ENCODE measurements at regions not wholly inside any gene's neighbourhood (a gene's known extent, or its start where the extent isn't known, plus 50 kb on each side); places are given as distances from the start of the nearest gene placed in this dataset.
A peak's percentile ranks its signal among the peaks of the same experiment; 100 is the strongest.

DNA sequence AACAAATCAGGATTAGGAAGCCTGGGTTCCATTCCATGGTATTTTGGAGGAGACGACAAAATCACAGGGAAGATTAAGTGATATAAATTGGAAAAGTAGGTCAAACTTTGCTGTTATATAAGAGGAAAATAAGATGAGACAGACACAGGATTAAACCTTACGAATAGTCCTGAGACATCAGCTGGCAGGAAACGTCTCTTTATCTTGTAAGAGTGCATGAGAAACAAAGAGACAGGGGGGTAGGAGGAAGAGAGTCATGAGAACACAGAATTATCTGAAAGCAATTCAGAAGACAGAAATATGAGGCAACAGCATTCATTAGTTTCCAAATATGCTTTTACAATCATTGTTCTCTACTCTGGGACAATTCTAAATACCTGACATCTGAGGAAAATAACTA, 310.6 kb upstream of the MIR17HG start:
- Histone ChIP-seq H3K9me3 (no peaks in the 10 kb centered on the region), H3K27me3 (no peaks in the 10 kb centered on the region), H3K27ac (no peak overlapping the region), H3K4me3 (no peak overlapping the region), H3K4me1 (no peaks in the 10 kb centered on the region), H3K36me3 (no peaks in the 10 kb centered on the region)
- no peak for DNase-seq (ENCODE audit: low spot score in 2 of 2)
- intact Hi-C loops (cut with DNase I; ENCODE audit: low total_unique reads): no loop called here
- TF ChIP-seq POLR2AphosphoS5 (IDR thresholded peaks at IDR 0.05) (no peak), POLR2A (IDR thresholded peaks at IDR 0.05) (no peak)
- TF ChIP-seq, protein P1, sequence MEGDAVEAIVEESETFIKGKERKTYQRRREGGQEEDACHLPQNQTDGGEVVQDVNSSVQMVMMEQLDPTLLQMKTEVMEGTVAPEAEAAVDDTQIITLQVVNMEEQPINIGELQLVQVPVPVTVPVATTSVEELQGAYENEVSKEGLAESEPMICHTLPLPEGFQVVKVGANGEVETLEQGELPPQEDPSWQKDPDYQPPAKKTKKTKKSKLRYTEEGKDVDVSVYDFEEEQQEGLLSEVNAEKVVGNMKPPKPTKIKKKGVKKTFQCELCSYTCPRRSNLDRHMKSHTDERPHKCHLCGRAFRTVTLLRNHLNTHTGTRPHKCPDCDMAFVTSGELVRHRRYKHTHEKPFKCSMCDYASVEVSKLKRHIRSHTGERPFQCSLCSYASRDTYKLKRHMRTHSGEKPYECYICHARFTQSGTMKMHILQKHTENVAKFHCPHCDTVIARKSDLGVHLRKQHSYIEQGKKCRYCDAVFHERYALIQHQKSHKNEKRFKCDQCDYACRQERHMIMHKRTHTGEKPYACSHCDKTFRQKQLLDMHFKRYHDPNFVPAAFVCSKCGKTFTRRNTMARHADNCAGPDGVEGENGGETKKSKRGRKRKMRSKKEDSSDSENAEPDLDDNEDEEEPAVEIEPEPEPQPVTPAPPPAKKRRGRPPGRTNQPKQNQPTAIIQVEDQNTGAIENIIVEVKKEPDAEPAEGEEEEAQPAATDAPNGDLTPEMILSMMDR (IDR thresholded peaks at IDR 0.05): no peak

DNA sequence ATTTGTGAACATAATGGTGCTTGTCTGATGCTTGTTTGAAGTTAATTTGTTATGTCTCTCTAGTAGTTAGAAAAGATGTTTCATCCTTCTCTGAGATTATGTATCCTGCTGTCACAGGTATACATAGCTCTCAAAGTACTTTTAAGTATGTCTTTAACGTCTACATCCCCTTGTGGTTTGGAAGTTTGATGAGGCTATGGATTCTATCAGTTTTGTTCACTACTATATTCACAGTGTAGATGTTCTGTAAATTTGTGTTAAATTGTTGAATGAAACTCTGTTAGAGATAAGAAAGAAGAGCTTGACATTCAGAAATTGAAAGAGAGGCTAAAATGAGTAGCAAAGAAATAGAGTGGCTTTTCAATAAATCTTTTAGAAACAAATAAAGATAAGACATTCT, 304.6 kb upstream of the MIR17HG start:
- no peaks in the 10 kb centered on the region for H3K4me1 ChIP-seq
- DNase-seq (ENCODE audit: low spot score in 2 of 2): no peak
- H3K9me3 ChIP-seq: no peaks in the 10 kb centered on the region
- no peaks in the 10 kb centered on the region for H3K36me3 ChIP-seq
- no peak for TF ChIP-seq POLR2A (IDR thresholded peaks at IDR 0.05)
- TF ChIP-seq POLR2AphosphoS5 (IDR thresholded peaks at IDR 0.05): no peak
- TF ChIP-seq, protein P1 (IDR thresholded peaks at IDR 0.05): no peak
- no peaks in the 10 kb centered on the region for H3K27me3 ChIP-seq
- no peak overlapping the region for H3K27ac ChIP-seq
- no peak overlapping the region for H3K4me3 ChIP-seq
- intact Hi-C loops (cut with DNase I; ENCODE audit: low total_unique reads): no loop called here

DNA sequence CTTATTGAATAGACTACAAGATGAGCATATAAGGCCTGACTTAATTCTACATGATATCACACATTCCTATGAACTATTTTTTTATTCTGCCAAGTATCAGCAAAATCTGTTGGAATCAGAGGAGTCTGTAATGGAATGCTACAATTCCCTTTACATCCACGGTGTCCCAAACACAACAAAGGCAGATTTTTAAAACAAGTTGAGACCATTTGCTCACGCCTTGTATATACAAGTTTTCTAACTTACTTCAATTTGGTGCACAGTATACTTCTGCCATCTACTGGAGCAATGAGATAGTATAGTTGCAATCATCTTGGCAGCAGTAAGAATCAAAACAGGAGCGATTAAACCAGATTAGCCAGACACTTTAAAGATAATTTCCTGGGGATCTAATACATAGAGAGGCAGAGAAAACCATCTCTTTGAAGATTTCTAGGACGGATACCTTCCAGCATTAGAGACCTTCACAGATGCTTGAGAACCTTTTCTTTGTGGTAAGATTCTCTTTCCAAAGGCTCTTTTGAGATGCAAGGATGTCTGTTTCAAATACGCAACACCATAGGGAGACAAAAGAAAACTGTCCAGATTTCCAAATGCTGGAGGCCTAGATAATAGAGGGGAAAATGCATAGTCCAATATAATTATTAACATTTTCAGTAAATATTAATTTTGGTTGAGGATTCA, 302.0 kb upstream of the MIR17HG start:
- no peak overlapping the region for H3K4me3 ChIP-seq
- no peak for TF ChIP-seq POLR2AphosphoS5 (IDR thresholded peaks at IDR 0.05)
- TF ChIP-seq, protein P1 (IDR thresholded peaks at IDR 0.05): peak in 1 of 3 donors; percentile 14
- no peak for DNase-seq (ENCODE audit: low spot score in 2 of 2)
- intact Hi-C loops (cut with DNase I; ENCODE audit: low total_unique reads): no loop called here
- no peaks in the 10 kb centered on the region for H3K27me3 ChIP-seq
- H3K4me1 ChIP-seq: no peaks in the 10 kb centered on the region
- no peak overlapping the region for H3K27ac ChIP-seq
- no peaks in the 10 kb centered on the region for H3K36me3 ChIP-seq
- no peaks in the 10 kb centered on the region for H3K9me3 ChIP-seq

DNA sequence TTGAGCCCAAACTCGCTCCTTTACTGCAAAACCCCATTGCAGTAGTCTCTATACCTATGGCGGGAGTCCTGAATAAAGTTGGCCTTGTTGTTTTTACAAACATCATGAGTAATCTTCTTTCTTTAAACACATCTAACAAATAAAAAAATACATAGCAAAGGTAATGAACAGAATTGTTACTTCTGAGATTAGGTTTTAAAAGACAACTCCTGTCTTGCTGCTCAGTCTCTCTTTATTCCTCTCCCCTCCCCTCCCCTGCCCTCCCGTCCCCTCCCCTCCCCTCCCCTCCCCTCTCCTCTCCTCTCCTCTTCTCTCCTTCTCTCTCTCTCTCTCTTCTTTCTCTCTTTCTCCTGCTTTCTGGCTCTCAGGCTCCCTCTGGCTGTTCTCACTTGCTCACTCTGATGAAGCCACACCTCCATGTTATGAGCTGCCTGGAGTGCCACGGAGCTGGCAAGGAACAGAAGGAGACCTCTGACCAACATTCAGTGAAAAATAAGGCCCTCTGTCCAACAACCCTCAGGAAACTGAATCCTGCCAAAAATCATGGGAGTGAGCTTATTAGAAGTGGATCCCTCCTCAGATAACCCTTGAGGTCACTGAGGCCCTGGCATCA, 300.7 kb upstream of the MIR17HG start:
- Histone ChIP-seq H3K27ac (no peak overlapping the region), H3K27me3 (no peaks in the 10 kb centered on the region), H3K4me1 (no peaks in the 10 kb centered on the region), H3K36me3 (no peaks in the 10 kb centered on the region), H3K4me3 (no peak overlapping the region), H3K9me3 (no peaks in the 10 kb centered on the region)
- intact Hi-C loops (cut with DNase I; ENCODE audit: low total_unique reads): no loop called here
- no peak for DNase-seq (ENCODE audit: low spot score in 2 of 2)
- TF ChIP-seq, protein P1 (IDR thresholded peaks at IDR 0.05): no peak
- TF ChIP-seq POLR2A (IDR thresholded peaks at IDR 0.05) (no peak), POLR2AphosphoS5 (IDR thresholded peaks at IDR 0.05) (no peak)

DNA sequence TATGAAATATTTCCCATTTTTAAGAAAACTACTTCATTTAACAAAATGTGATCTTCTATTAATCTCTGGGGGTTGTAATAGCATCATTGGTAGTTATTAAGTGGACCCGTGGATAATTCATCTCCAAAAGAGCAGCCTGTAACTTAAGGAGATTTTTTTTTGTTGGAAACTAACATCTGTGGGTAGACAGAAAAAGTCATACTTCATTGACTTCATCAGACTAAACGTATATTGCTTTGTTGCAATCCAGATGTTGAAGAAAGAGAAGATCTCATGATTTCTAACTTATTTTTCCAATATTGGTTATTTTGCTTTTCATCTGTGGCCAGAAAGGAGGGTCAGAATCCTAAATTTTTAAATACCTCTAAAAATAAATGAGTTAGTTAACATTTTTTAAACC, 296.5 kb upstream of the MIR17HG start:
- TF ChIP-seq, protein P1 (IDR thresholded peaks at IDR 0.05): no peak
- no peak for TF ChIP-seq POLR2AphosphoS5 (IDR thresholded peaks at IDR 0.05)
- no peak for TF ChIP-seq POLR2A (IDR thresholded peaks at IDR 0.05)
- Histone ChIP-seq H3K4me3 (no peak overlapping the region), H3K9me3 (no peaks in the 10 kb centered on the region), H3K4me1 (no peaks in the 10 kb centered on the region), H3K27me3 (no peaks in the 10 kb centered on the region), H3K27ac (no peak overlapping the region), H3K36me3 (no peaks in the 10 kb centered on the region)
- no peak for DNase-seq (ENCODE audit: low spot score in 2 of 2)
- intact Hi-C loops (cut with DNase I; ENCODE audit: low total_unique reads): no loop called here
